B cell (primary cell): ENCODE measurements at regions not wholly inside any gene's neighbourhood (a gene's known extent, or its start where the extent isn't known, plus 50 kb on each side); places are given as distances from the start of the nearest gene placed in this dataset.

ENCODE experiments used
- EZH2 ChIP-seq: IDR thresholded peaks from 2 replicates; pipeline ENCODE4 v1.6.1; 2012; ENCODE audit warnings: borderline replicate concordance, low read depth, mild to moderate bottlenecking, moderate library complexity, low read length; ENCODE audit not compliant: insufficient read depth, poor library complexity, severe bottlenecking
- TF ChIP-seq, protein P1 (sequence below): fragments of 200-600 bp; IDR thresholded peaks from one replicate; pipeline ENCODE4 v1.8.0; 2022; ENCODE audit warnings: antibody characterized with exemption, mild to moderate bottlenecking

DNA sequence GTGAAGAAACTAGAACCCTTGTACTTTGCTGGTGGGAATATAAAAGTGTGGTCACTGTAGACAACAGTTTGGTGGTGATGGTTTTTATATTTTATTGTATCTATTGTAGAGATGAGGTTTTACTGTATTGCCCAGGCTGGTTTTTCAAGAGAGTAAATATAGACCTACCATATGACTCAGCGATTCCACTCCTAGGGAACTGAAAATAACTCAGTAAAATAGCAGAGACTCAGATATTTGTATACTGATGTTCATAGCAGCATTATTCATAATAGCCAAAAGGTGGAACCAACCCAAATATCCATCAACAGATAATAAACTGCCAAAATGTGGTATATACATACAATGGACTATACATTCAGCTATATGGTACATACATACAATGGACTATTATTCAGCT lies 68.8 kb upstream of the IL12A start:
- TF ChIP-seq EZH2 = no peak
- TF ChIP-seq, protein P1, sequence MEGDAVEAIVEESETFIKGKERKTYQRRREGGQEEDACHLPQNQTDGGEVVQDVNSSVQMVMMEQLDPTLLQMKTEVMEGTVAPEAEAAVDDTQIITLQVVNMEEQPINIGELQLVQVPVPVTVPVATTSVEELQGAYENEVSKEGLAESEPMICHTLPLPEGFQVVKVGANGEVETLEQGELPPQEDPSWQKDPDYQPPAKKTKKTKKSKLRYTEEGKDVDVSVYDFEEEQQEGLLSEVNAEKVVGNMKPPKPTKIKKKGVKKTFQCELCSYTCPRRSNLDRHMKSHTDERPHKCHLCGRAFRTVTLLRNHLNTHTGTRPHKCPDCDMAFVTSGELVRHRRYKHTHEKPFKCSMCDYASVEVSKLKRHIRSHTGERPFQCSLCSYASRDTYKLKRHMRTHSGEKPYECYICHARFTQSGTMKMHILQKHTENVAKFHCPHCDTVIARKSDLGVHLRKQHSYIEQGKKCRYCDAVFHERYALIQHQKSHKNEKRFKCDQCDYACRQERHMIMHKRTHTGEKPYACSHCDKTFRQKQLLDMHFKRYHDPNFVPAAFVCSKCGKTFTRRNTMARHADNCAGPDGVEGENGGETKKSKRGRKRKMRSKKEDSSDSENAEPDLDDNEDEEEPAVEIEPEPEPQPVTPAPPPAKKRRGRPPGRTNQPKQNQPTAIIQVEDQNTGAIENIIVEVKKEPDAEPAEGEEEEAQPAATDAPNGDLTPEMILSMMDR = no peak
